ENCODE measurements at regions not wholly inside any gene's neighbourhood (a gene's known extent, or its start where the extent isn't known, plus 50 kb on each side); places are given as distances from the start of the nearest gene placed in this dataset.

DNA sequence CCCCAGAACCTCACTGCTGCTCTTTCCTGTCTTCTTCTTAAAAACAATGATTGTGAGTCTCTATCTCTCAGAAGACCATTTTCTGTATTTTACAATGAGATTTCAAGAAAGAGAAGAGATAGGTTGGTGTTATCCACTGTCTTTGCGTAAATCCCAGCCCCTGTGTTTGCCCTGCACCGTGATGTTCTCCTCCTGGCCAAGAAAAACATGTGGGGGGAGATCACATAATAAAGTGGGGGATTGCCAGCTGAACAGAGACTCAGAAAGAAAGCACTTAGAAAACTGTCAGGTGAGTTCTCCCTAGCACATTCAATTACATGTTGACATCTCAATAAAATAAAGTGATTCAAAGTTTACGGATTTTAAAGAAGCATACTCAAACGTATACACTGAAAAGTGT, 105.0 kb upstream of the PITRM1 start:
- H3K27ac ChIP-seq: no peak overlapping the region
- DNase-seq: no peak
- intact Hi-C loops (cut with DNase I): no loop called here
- H3K4me3 ChIP-seq: no peak overlapping the region
- peaks cover 0 to 6% (median 0%) of the 10 kb centered on the region in 11 donors for H3K9me3 ChIP-seq
- no peaks in the 10 kb centered on the region for H3K36me3 ChIP-seq
- no peak for TF ChIP-seq CTCF (IDR thresholded peaks at IDR 0.05)
- H3K27me3 ChIP-seq: no peaks in the 10 kb centered on the region
- WGBS, 2 donors: 81 to 87% methylated on average over 4 of the region's 4 CpGs
- H3K4me1 ChIP-seq: peaks cover 0 to 9% (median 0%) of the 10 kb centered on the region in 9 donors
- ATAC-seq: no peak

DNA sequence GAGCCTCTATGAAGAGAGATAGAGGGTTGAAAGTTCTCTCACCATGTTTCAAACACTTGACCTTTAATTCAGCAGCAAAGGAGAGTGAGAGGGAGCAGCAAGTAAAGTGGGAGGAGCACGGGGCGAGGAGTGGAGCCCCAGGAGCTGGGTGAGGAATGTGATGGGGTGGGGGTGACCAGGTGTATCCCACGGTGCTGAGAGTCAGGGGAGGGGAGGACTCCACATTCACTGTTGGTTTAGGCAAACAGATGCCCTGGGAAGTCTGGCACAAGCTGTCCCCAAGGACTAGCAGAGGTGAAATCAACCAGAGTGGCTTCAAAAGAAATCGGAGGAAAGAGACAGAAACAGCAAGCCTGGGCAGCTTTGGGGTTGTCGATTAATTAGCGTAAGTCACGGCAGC, 101.8 kb upstream of the PITRM1 start:
- DNase-seq: no peak

GRCh38 chr10:3273966-3274365, 101.4 kb upstream of the PITRM1 start:
- Histone ChIP-seq H3K36me3 (no peaks in the 10 kb centered on the region), H3K27ac (no peak overlapping the region), H3K9me3 (peaks cover 0 to 6% (median 0%) of the 10 kb centered on the region in 11 donors), H3K4me3 (no peak overlapping the region), H3K4me1 (peaks cover 0 to 26% (median 10%) of the 10 kb centered on the region in 9 donors), H3K27me3 (no peaks in the 10 kb centered on the region)
- TF ChIP-seq CTCF (IDR thresholded peaks at IDR 0.05): no peak
- DNase-seq (no peak), ATAC-seq (no peak)
- intact Hi-C loops (cut with DNase I): no loop called here
- 91% methylated on average over 12 of the region's 12 CpGs for WGBS, 2 donors

More for the DNA sequence above, 101.8 kb upstream of the PITRM1 start:
- intact Hi-C loops (cut with DNase I): no loop called here
- Histone ChIP-seq H3K27ac (no peak overlapping the region), H3K4me1 (peaks cover 0 to 26% (median 10%) of the 10 kb centered on the region in 9 donors), H3K27me3 (no peaks in the 10 kb centered on the region), H3K4me3 (no peak overlapping the region), H3K9me3 (peaks cover 0 to 6% (median 0%) of the 10 kb centered on the region in 11 donors), H3K36me3 (no peaks in the 10 kb centered on the region)
- TF ChIP-seq CTCF (IDR thresholded peaks at IDR 0.05): no peak
- 93% methylated on average over 7 of the region's 7 CpGs for WGBS, 2 donors
- no peak for ATAC-seq

DNA sequence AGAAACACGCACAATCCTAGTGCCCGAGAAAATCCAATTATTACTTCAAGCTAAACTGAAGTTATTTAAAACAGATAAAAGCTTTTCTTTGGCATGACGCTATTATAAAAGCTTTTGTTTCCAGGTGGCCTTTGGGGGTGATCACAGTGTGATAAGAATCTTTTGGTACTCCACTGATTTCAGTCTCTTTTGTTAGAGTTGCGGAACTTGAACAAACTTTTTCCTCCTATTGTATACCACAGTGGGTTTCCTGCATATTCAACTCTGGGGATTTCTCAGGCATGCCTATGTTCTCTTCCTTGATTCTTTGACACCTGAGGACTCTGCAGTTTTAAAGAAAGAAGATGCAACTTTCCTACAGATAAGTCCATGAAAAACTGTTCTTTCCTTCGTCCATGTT, 99.7 kb upstream of the PITRM1 start:
- no peaks in the 10 kb centered on the region for H3K36me3 ChIP-seq
- ATAC-seq: peak in 5 of 8 donors; percentile 8 to 66 (median 50)
- peaks cover 0 to 26% (median 10%) of the 10 kb centered on the region in 9 donors for H3K4me1 ChIP-seq
- 70 to 79% methylated on average over 5 of the region's 5 CpGs for WGBS, 2 donors
- H3K27me3 ChIP-seq: no peaks in the 10 kb centered on the region
- peaks cover 0 to 6% (median 0%) of the 10 kb centered on the region in 11 donors for H3K9me3 ChIP-seq
- no peak overlapping the region for H3K4me3 ChIP-seq
- peak overlapping the region in 3 of 10 donors; percentile 12 to 43 (median 16) for H3K27ac ChIP-seq
- intact Hi-C loops (cut with DNase I): no loop called here
- no peak for DNase-seq
- TF ChIP-seq CTCF (IDR thresholded peaks at IDR 0.05): no peak
